WTC11 (cell line): ENCODE measurements at regions not wholly inside any gene's neighbourhood (a gene's known extent, or its start where the extent isn't known, plus 50 kb on each side); places are given as distances from the start of the nearest gene placed in this dataset.

Source experiments
- CREM ChIP-seq: sonication (generic); formaldehyde crosslinking; IDR thresholded peaks from 2 replicates; pipeline ENCODE4 v1.8.1; 2022; ENCODE audit warnings: mild to moderate bottlenecking, missing genetic modification reagents, moderate library complexity
- E2F5 ChIP-seq: sonication (generic); formaldehyde crosslinking; IDR thresholded peaks from 2 replicates; pipeline ENCODE4 v1.8.1; 2022; ENCODE audit warnings: mild to moderate bottlenecking, moderate library complexity, missing genetic modification reagents
- HMGXB4 ChIP-seq: sonication (generic); formaldehyde crosslinking; IDR thresholded peaks from 2 replicates; pipeline ENCODE4 v1.8.1; 2023; ENCODE audit warnings: mild to moderate bottlenecking, moderate library complexity, missing genetic modification reagents
- JUN ChIP-seq: sonication (generic); formaldehyde crosslinking; IDR thresholded peaks from 2 replicates; pipeline ENCODE4 v1.8.0; 2023; ENCODE audit warnings: mild to moderate bottlenecking, missing genetic modification reagents
- MAX ChIP-seq: sonication (generic); formaldehyde crosslinking; IDR thresholded peaks from 2 replicates; pipeline ENCODE4 v1.8.0; 2022; ENCODE audit warnings: mild to moderate bottlenecking, missing genetic modification reagents
- SP1 ChIP-seq: sonication (generic); formaldehyde crosslinking; conservative IDR thresholded peaks from 2 replicates; pipeline ENCODE4 v1.8.1; 2022; ENCODE audit warnings: missing genetic modification reagents
- ZNF138 ChIP-seq: sonication (generic); formaldehyde crosslinking; conservative IDR thresholded peaks from 2 replicates; pipeline ENCODE4 v1.8.1; 2022; ENCODE audit warnings: mild to moderate bottlenecking, moderate library complexity, missing genetic modification reagents
- TF ChIP-seq, protein P1 (sequence below): fragments of 200-600 bp; IDR thresholded peaks from 2 replicates; pipeline ENCODE4 v1.8.0; 2022; ENCODE audit warnings: antibody characterized with exemption
- TF ChIP-seq, protein P2 (sequence below): sonication (generic); formaldehyde crosslinking; conservative IDR thresholded peaks from 2 replicates; pipeline ENCODE4 v1.8.1; 2022; ENCODE audit warnings: mild to moderate bottlenecking, missing genetic modification reagents

GRCh38 chr7:17498230-17498629 is 199.8 kb downstream of the AHR start:
- TF ChIP-seq, protein P1, sequence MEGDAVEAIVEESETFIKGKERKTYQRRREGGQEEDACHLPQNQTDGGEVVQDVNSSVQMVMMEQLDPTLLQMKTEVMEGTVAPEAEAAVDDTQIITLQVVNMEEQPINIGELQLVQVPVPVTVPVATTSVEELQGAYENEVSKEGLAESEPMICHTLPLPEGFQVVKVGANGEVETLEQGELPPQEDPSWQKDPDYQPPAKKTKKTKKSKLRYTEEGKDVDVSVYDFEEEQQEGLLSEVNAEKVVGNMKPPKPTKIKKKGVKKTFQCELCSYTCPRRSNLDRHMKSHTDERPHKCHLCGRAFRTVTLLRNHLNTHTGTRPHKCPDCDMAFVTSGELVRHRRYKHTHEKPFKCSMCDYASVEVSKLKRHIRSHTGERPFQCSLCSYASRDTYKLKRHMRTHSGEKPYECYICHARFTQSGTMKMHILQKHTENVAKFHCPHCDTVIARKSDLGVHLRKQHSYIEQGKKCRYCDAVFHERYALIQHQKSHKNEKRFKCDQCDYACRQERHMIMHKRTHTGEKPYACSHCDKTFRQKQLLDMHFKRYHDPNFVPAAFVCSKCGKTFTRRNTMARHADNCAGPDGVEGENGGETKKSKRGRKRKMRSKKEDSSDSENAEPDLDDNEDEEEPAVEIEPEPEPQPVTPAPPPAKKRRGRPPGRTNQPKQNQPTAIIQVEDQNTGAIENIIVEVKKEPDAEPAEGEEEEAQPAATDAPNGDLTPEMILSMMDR = no peak
- TF ChIP-seq, protein P2, sequence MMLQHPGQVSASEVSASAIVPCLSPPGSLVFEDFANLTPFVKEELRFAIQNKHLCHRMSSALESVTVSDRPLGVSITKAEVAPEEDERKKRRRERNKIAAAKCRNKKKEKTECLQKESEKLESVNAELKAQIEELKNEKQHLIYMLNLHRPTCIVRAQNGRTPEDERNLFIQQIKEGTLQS = no peak
- TF ChIP-seq CREM (CRISPR knock-in tag) = no peak
- no peak for TF ChIP-seq E2F5
- no peak for TF ChIP-seq JUN (CRISPR knock-in tag)
- TF ChIP-seq HMGXB4 (CRISPR knock-in tag) = no peak
- TF ChIP-seq MAX (CRISPR knock-in tag) = no peak
- no peak for TF ChIP-seq ZNF138
- no peak for TF ChIP-seq SP1 (CRISPR knock-in tag)
